ENCODE measurements at regions not wholly inside any gene's neighbourhood (a gene's known extent, or its start where the extent isn't known, plus 50 kb on each side); places are given as distances from the start of the nearest gene placed in this dataset.

GRCh38 chr1:78223417-78224215 lies 177.8 kb downstream of the GIPC2 start:
- Mint-ChIP-seq H3K4me1 (no peaks in the 10 kb centered on the region), H3K27me3 (no peaks in the 10 kb centered on the region), H3K27ac (no peak overlapping the region), H3K9me3 (ENCODE audit: insufficient read depth) (no peaks in the 10 kb centered on the region), H3K4me3 (no peak overlapping the region)
- Histone ChIP-seq H3K4me2 (replicated peaks; ENCODE audit: low read depth, low read length, poor library complexity, severe bottlenecking) (no peak overlapping the region), H3K9ac (ENCODE audit: low read length) (no peak overlapping the region), H3K4me1 (ENCODE audit: control insufficient read depth in 2 of 2, insufficient read depth in 2 of 2, low read length in 2 of 2) (no peaks in the 10 kb centered on the region), H3K4me3 (ENCODE audit: control extremely low read depth in 1 of 5, extremely low read depth in 1 of 5, insufficient read depth in 1 of 5, low read depth in 2 of 5, low read length in 4 of 5) (no peak overlapping the region), H3K36me3 (replicated peaks in 1 of 2; ENCODE audit: control extremely low read depth in 1 of 2, control insufficient read depth in 1 of 2, extremely low read depth in 1 of 2, insufficient read depth in 2 of 2, low read length in 1 of 2) (no peaks in the 10 kb centered on the region), H3K27ac (ENCODE audit: low read length in 2 of 2) (no peak overlapping the region), H3K27me3 (replicated peaks in 1 of 4; ENCODE audit: control extremely low read depth in 1 of 4, control insufficient read depth in 3 of 4, insufficient read depth in 4 of 4, low read length in 3 of 4) (no peaks in the 10 kb centered on the region), H2AFZ (ENCODE audit: insufficient read depth, low read depth, low read length, poor library complexity, severe bottlenecking) (no peak overlapping the region), H3K79me2 (ENCODE audit: control insufficient read depth, insufficient read depth, low read length) (no peaks in the 10 kb centered on the region), H4K20me1 (ENCODE audit: control insufficient read depth, insufficient read depth, low read length, poor library complexity, severe bottlenecking) (no peaks in the 10 kb centered on the region), H3K9me3 (ENCODE audit: control extremely low read depth in 1 of 3, control insufficient read depth in 2 of 3, insufficient read depth in 1 of 3, low read length in 2 of 3) (peaks cover 0 to 6% (median 3%) of the 10 kb centered on the region in 3 donors)
- no peak for DNase-seq
- POLR2A ChIA-PET = no interaction called here
- CTCF ChIA-PET = no interaction called here
- ATAC-seq (ENCODE audit: low read depth) = no peak
- WGBS (ENCODE audit: insufficient coverage) = 77% methylated on average over 6 of the region's 6 CpGs
- intact Hi-C loops (cut with micrococcal nuclease) = no loop called here
- TF ChIP-seq EZH2 (IDR thresholded peaks at IDR 0.05; ENCODE audit: borderline replicate concordance, insufficient read depth, low read depth, low read length, poor library complexity, severe bottlenecking) = no peak
- no peak for TF ChIP-seq CTCF (IDR thresholded peaks at IDR 0.05)

GRCh38 chr1:78224246-78224785 lies 178.6 kb downstream of the GIPC2 start:
- Mint-ChIP-seq H3K4me3 (no peak overlapping the region), H3K4me1 (no peaks in the 10 kb centered on the region), H3K9me3 (ENCODE audit: insufficient read depth) (no peaks in the 10 kb centered on the region), H3K27me3 (no peaks in the 10 kb centered on the region), H3K27ac (no peak overlapping the region)
- no peaks in the 10 kb centered on the region for H3K79me2 ChIP-seq (ENCODE audit: control insufficient read depth, insufficient read depth, low read length)
- H3K9ac ChIP-seq (ENCODE audit: low read length) = no peak overlapping the region
- no peaks in the 10 kb centered on the region for H3K36me3 ChIP-seq (replicated peaks in 1 of 2; ENCODE audit: control extremely low read depth in 1 of 2, control insufficient read depth in 1 of 2, extremely low read depth in 1 of 2, insufficient read depth in 2 of 2, low read length in 1 of 2)
- H3K4me2 ChIP-seq (replicated peaks; ENCODE audit: low read depth, low read length, poor library complexity, severe bottlenecking) = no peak overlapping the region
- no peak overlapping the region for H3K4me3 ChIP-seq (ENCODE audit: control extremely low read depth in 1 of 5, extremely low read depth in 1 of 5, insufficient read depth in 1 of 5, low read depth in 2 of 5, low read length in 4 of 5)
- no peak overlapping the region for H2AFZ ChIP-seq (ENCODE audit: insufficient read depth, low read depth, low read length, poor library complexity, severe bottlenecking)
- H3K4me1 ChIP-seq (ENCODE audit: control insufficient read depth in 2 of 2, insufficient read depth in 2 of 2, low read length in 2 of 2) = no peaks in the 10 kb centered on the region
- ATAC-seq (ENCODE audit: low read depth) (no peak), DNase-seq (no peak)
- peaks cover 0 to 6% (median 3%) of the 10 kb centered on the region in 3 donors for H3K9me3 ChIP-seq (ENCODE audit: control extremely low read depth in 1 of 3, control insufficient read depth in 2 of 3, insufficient read depth in 1 of 3, low read length in 2 of 3)
- ChIA-PET CTCF (no interaction called here), POLR2A (no interaction called here)
- H3K27ac ChIP-seq (ENCODE audit: low read length in 2 of 2) = no peak overlapping the region
- H4K20me1 ChIP-seq (ENCODE audit: control insufficient read depth, insufficient read depth, low read length, poor library complexity, severe bottlenecking) = no peaks in the 10 kb centered on the region
- intact Hi-C loops (cut with micrococcal nuclease) = no loop called here
- no peaks in the 10 kb centered on the region for H3K27me3 ChIP-seq (replicated peaks in 1 of 4; ENCODE audit: control extremely low read depth in 1 of 4, control insufficient read depth in 3 of 4, insufficient read depth in 4 of 4, low read length in 3 of 4)
- TF ChIP-seq CTCF (IDR thresholded peaks at IDR 0.05) (no peak), EZH2 (IDR thresholded peaks at IDR 0.05; ENCODE audit: borderline replicate concordance, insufficient read depth, low read depth, low read length, poor library complexity, severe bottlenecking) (no peak)

All from B cell (primary cell).